ENCODE measurements at regions not wholly inside any gene's neighbourhood (a gene's known extent, or its start where the extent isn't known, plus 50 kb on each side); places are given as distances from the start of the nearest gene placed in this dataset.

DNA sequence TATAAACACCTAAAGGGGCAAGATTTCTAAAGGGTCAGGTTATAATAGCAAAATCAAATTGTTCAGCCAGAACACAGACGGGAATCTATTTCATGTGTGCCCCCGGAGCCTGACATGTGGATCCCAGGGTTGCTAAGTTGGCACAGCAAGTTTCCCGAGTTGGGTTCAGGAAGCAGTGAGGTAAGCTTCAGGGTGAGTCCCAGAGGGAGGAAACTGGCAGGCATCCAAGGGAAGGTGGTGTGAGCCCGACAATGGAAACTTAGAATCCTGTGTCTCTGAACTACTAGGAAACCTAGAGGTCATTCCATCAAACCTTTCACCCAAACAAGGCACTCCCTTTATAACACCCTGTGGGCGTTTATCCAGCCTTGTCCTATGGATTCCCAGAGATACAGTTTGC lies 98.4 kb downstream of the ADRB2 start:
- intact Hi-C loops (cut with micrococcal nuclease): no loop called here
- H2AFZ ChIP-seq (ENCODE audit: insufficient read depth, low read depth, low read length, poor library complexity, severe bottlenecking): no peak overlapping the region
- Mint-ChIP-seq H3K27me3 (peaks cover 34% of the 10 kb centered on the region), H3K4me3 (no peak overlapping the region), H3K27ac (no peak overlapping the region), H3K4me1 (peaks cover 8% of the 10 kb centered on the region), H3K9me3 (ENCODE audit: insufficient read depth) (no peaks in the 10 kb centered on the region)
- no peak overlapping the region for H3K9ac ChIP-seq (ENCODE audit: low read length)
- no peak for ATAC-seq (ENCODE audit: low read depth)
- H3K79me2 ChIP-seq (ENCODE audit: control insufficient read depth, insufficient read depth, low read length): no peaks in the 10 kb centered on the region
- H3K4me2 ChIP-seq (replicated peaks; ENCODE audit: low read depth, low read length, poor library complexity, severe bottlenecking): no peak overlapping the region
- ChIA-PET CTCF (no interaction called here), POLR2A (no interaction called here)
- no peak overlapping the region for H3K4me3 ChIP-seq (ENCODE audit: control extremely low read depth in 1 of 5, extremely low read depth in 1 of 5, insufficient read depth in 1 of 5, low read depth in 2 of 5, low read length in 4 of 5)
- peaks cover 0 to 6% (median 2%) of the 10 kb centered on the region in 4 experiments for H3K27me3 ChIP-seq (replicated peaks in 1 of 4; ENCODE audit: control extremely low read depth in 1 of 4, control insufficient read depth in 3 of 4, insufficient read depth in 4 of 4, low read length in 3 of 4)
- 83% methylated on average over 3 of the region's 5 CpGs for WGBS (ENCODE audit: insufficient coverage)
- H3K36me3 ChIP-seq (replicated peaks in 1 of 2; ENCODE audit: control extremely low read depth in 1 of 2, control insufficient read depth in 1 of 2, extremely low read depth in 1 of 2, insufficient read depth in 2 of 2, low read length in 1 of 2): no peaks in the 10 kb centered on the region
- DNase-seq: no peak
- peaks cover 2% of the 10 kb centered on the region in 2 donors for H3K4me1 ChIP-seq (ENCODE audit: control insufficient read depth in 2 of 2, insufficient read depth in 2 of 2, low read length in 2 of 2)
- H3K9me3 ChIP-seq (ENCODE audit: control extremely low read depth in 1 of 3, control insufficient read depth in 2 of 3, insufficient read depth in 1 of 3, low read length in 2 of 3): no peaks in the 10 kb centered on the region
- H3K27ac ChIP-seq (ENCODE audit: low read length in 2 of 2): no peak overlapping the region
- H4K20me1 ChIP-seq (ENCODE audit: control insufficient read depth, insufficient read depth, low read length, poor library complexity, severe bottlenecking): no peaks in the 10 kb centered on the region
- TF ChIP-seq CTCF (IDR thresholded peaks at IDR 0.05) (no peak), EZH2 (IDR thresholded peaks at IDR 0.05; ENCODE audit: borderline replicate concordance, insufficient read depth, low read depth, low read length, poor library complexity, severe bottlenecking) (no peak)

DNA sequence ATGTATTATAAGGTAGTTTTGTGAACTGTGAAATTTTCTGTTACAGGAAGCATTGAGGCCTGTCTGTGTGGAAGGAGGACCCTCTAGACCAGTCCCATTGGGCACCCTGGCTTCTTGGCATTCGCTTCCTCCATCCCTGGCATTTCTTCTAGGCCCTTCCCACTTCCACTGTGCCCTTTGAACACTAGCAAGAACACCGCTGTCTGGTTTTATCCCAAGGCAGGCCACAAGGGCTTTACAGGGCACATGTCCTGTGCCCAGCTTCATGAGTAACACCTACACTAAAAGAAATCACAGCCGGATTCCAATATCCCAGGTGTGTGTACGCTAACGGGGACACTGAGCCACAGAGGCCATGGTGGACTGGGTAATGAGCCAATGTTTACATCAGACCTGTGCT lies 99.8 kb downstream of the ADRB2 start:
- Histone ChIP-seq H3K9me3 (ENCODE audit: control extremely low read depth in 1 of 3, control insufficient read depth in 2 of 3, insufficient read depth in 1 of 3, low read length in 2 of 3) (no peaks in the 10 kb centered on the region), H3K27me3 (replicated peaks in 1 of 4; ENCODE audit: control extremely low read depth in 1 of 4, control insufficient read depth in 3 of 4, insufficient read depth in 4 of 4, low read length in 3 of 4) (peaks cover 0 to 3% (median 0%) of the 10 kb centered on the region in 4 experiments), H2AFZ (ENCODE audit: insufficient read depth, low read depth, low read length, poor library complexity, severe bottlenecking) (no peak overlapping the region), H3K4me1 (ENCODE audit: control insufficient read depth in 2 of 2, insufficient read depth in 2 of 2, low read length in 2 of 2) (peaks cover 9 to 12% of the 10 kb centered on the region in 2 donors), H3K4me2 (replicated peaks; ENCODE audit: low read depth, low read length, poor library complexity, severe bottlenecking) (no peak overlapping the region), H3K36me3 (replicated peaks in 1 of 2; ENCODE audit: control extremely low read depth in 1 of 2, control insufficient read depth in 1 of 2, extremely low read depth in 1 of 2, insufficient read depth in 2 of 2, low read length in 1 of 2) (no peaks in the 10 kb centered on the region), H3K79me2 (ENCODE audit: control insufficient read depth, insufficient read depth, low read length) (no peaks in the 10 kb centered on the region), H3K27ac (ENCODE audit: low read length in 2 of 2) (no peak overlapping the region), H4K20me1 (ENCODE audit: control insufficient read depth, insufficient read depth, low read length, poor library complexity, severe bottlenecking) (no peaks in the 10 kb centered on the region), H3K4me3 (ENCODE audit: control extremely low read depth in 1 of 5, extremely low read depth in 1 of 5, insufficient read depth in 1 of 5, low read depth in 2 of 5, low read length in 4 of 5) (no peak overlapping the region), H3K9ac (ENCODE audit: low read length) (no peak overlapping the region)
- WGBS (ENCODE audit: insufficient coverage): 100% methylated on average over 5 of the region's 5 CpGs
- ChIA-PET CTCF (no interaction called here), POLR2A (no interaction called here)
- Mint-ChIP-seq H3K4me1 (peaks cover 15% of the 10 kb centered on the region), H3K4me3 (no peak overlapping the region), H3K27me3 (peaks cover 23% of the 10 kb centered on the region), H3K27ac (no peak overlapping the region), H3K9me3 (ENCODE audit: insufficient read depth) (no peaks in the 10 kb centered on the region)
- TF ChIP-seq CTCF (IDR thresholded peaks at IDR 0.05): no peak
- no peak for TF ChIP-seq EZH2 (IDR thresholded peaks at IDR 0.05; ENCODE audit: borderline replicate concordance, insufficient read depth, low read depth, low read length, poor library complexity, severe bottlenecking)
- ATAC-seq (ENCODE audit: low read depth): no peak
- intact Hi-C loops (cut with micrococcal nuclease): no loop called here
- DNase-seq: no peak

Data from B cell (primary cell).